NCI-H460 (cell line): ENCODE measurements at regions not wholly inside any gene's neighbourhood (a gene's known extent, or its start where the extent isn't known, plus 50 kb on each side); places are given as distances from the start of the nearest gene placed in this dataset.
"Not testable (repeated sequence)": the region's sequence is repeated elsewhere in the genome, so short reads cannot be mapped to it uniquely, and the experiment has no call there.

ENCODE experiments used
- DNase-seq: peaks from one replicate; pipeline ENCODE4 v3.0.0-alpha.2; 2016; ENCODE audit warnings: low read depth; ENCODE audit errors: extremely low read depth

GRCh38 chr9:86508208-86508903 is 154.1 kb upstream of the TUT7 start:
- DNase-seq = no peak

- no peak for DNase-seq
These were observed 153.0 kb upstream of the TUT7 start for GRCh38 chr9:86507212-86507630.

GRCh38 chr9:86503942-86504341 is 149.7 kb upstream of the TUT7 start:
- no peak for DNase-seq

- DNase-seq = no peak
These were observed 149.1 kb upstream of the TUT7 start for GRCh38 chr9:86503314-86503713.

GRCh38 chr9:86500667-86501435 is 146.6 kb upstream of the TUT7 start:
- DNase-seq = no peak

DNA sequence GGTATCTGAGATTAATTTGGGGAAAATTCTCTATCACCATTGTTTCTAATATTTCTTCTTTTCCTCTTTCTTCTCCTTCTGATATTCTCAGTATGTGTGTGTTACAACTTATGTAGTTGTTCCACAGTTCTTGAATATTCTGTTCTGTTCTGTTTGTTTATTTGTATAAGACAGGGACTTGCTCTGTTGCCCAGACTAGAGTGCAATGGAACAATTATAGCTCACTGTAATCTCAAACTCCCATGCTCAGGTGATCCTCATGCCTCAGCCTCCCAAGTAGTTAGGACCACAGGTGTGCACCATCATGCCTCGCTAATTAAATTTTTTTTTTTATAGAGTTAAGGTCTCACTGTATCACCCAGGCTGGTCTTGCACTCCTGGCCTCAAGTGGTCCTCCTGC is 145.8 kb upstream of the TUT7 start:
- DNase-seq = no peak

- peak; percentile 26 for DNase-seq
These were observed 140.5 kb upstream of the TUT7 start for GRCh38 chr9:86494644-86495111.

DNA sequence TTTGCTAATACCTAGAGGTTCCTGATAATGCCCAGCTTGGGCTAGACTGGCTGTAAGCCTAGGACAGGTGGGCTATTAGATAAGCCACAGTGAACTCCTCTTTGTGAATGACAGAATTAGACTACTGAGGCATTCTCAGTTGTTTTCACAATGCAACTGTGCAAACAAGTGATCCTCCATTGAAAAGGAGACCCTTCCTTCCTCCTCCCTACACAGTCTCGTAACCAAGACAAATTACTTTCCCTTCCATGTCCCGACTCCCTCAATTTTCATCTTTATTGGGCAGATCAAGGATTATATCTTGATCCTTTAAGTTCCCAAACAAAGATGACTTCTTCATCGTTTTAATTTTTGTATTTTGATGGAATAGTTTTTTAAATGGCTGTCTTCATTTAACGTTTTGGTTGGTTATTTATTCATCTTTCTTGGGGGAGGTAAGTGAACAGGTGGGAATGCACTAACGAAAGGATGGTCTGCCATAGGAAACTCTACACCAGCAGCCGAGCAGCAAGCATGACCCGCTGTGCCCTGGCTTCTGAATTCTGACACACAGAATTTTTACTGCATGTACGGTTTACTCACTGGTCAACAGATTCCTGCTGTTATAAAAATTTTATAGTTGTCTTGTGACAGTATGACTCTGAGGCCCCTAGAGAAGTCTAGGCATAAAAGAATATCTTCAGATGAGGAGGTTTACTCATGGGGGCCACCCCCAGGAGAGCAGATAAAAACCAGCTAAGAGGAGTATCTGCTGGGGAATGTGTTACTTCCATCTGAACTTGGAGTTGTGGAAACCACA is 137.5 kb upstream of the TUT7 start:
- DNase-seq = no peak

GRCh38 chr9:86488794-86489193 is 134.6 kb upstream of the TUT7 start:
- no peak for DNase-seq

GRCh38 chr9:86488345-86488744 is 134.1 kb upstream of the TUT7 start:
- DNase-seq = no peak

- DNase-seq = no peak
These were observed 133.6 kb upstream of the TUT7 start for GRCh38 chr9:86487838-86488233.

DNA sequence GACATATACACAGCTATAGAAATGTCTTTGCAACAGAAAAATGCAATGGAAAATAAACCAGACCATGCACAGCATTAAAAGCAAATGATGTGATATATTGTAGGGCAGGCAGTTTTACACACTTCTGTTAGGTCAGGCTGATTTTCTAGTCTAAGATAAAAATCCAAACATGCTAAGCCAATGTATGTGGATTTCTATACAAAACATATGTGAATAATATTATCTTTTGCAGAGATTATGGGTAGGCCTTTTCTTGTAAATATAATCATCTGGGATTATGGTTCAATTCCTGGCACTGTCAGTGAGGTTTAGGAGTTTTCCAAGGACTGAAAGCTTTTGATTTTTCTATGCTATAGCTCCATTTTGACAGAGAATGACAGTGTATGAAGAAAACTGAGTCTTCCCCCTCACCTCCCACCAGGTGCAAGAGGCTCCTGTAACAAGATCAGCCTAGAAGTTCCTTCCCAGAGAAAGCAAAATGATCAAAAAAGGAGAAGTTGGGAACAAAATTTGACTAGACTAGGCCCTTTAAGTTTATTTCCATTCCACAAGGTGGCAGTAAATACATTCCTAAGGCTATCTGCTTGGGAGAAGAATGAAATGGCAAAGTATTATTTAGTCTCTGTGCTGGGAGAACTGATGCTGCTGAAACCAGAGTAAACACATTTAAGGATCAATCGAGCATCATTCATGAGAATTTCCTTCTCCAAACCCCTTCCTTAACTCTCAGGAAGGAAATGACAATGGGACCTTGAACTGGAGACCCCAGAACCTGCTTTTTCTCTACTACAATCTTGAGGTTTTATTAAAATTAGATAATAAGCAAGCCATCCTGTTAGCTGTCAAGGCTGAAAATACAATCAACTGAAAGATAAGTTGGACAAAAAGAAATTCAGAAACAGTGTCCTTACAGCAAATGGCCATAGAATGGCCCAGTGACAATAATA is 133.0 kb upstream of the TUT7 start:
- peak; percentile 44 for DNase-seq

GRCh38 chr9:86485359-86485758 is 131.1 kb upstream of the TUT7 start:
- no peak for DNase-seq

DNA sequence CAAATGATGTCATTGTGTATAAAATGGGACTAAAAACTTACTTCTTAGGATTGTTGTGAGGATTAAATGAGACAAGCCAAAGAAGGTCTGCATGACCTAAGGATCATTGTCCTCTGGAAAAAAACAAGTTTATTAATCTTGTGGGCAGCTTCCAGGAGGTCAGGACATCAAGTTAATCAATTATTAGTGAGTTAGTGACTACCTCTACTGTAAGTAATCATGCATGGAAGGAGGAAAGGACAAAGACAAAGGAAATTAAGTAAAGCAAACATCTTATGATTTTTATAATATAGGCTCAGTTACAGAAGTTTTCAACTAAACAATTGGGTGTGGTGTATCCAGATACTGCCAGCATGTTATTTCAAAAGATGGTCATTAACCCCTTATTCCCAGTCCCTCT is 129.3 kb upstream of the TUT7 start:
- DNase-seq = no peak

GRCh38 chr9:86481466-86481865 is 127.3 kb upstream of the TUT7 start:
- no peak for DNase-seq

DNA sequence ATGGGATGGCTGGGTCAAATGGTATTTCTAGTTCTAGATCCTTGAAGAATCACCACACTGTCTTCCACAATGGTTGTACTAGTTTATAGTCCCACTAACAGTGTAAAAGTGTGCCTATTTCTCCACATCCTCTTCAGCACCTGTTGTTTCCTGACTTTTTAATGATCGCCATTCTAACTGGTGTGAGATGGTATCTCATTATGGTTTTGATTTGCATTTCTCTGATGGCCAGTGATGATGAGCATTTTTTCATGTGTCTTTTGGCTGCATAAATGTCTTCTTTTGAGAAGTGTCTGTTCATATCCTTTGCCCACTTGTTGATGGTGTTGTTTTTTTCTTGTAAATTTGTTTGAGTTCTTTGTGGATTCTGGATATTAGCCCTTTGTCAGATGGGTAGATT is 121.0 kb upstream of the TUT7 start:
- not testable (repeated sequence) for DNase-seq

DNA sequence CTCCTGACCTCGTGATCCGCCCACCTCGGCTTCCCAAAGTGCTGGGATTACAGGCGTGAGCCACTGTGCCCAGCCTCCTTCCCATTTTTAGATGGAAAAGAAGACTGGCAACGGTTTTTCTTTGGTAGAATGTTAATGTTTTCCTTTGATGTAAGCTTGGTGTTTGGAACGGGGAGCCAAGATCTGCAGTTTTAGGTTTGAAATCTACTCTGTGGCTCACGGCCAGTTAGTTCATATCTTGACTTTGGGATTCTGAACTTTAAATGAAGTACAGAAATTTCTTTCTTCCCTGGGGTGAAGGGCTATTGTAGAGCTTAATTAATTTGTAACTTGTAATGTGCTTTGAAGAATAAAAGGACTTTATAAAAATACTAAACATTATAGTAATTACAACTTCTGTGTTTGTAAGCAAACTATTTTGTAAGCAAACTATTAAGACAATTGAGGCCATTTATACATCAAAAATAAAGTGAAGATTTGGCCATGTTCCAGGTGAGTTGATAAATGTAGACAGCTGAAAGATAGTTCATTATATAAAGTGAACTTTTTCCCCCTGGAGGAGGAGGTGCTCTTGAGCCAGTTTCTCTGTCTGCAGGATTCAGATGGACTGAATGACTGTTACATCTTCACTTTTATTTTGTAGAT is 117.1 kb upstream of the TUT7 start:
- no peak for DNase-seq

DNA sequence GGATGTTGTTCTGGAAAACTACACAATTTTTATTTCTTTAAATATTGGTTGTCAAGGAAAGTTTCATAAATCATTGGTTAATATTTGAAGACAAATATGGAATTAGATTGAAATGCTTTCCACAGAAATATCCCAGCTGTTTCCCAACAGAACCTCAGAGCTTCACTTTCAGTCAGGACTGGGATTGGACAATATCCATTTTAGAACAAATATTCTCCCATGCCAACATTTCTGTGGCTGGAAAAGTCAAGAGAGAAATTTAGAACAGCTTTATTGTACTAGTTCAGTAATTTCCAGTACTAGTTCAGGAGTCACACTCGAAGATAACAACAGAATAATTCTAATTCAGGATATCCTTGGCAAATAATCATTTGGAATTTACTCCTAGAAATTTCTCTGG is 116.1 kb upstream of the TUT7 start:
- DNase-seq = no peak

DNA sequence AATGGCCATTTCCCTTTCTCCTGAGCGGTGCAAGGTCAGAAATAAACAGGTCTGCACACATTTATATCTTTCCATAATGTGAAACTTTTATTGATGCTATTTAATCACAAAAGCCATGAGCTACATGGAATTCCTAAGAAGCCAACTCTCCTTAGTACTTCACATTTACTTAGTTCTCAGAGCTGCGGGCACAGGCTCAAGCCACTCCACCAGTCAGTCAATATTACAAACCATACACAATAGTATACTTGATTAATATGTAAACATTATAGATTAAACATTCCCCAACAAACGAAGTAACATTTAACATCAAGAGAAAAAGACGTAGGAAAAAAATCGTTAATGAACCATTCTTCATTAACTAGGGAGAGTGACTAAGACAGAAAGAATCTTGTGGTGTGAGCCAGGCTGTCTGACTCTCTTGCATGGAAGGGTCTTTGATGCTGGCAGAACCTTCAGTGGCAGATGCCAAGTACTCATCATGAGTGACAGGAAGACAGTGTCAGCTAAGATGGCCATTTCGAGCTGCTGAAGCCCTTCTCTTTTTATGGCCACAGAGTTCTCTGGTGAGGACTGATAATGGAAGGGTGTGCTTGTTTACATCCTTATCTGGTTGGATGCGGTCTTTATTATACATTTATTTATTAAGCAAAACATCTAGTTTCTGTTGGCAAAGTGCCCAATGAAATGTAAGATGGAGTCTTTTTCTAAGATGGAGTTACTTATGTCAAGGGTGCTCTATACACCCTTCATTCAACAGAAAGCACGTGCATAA is 115.5 kb upstream of the TUT7 start:
- DNase-seq = no peak
